Naive thymus-derived CD4-positive, alpha-beta T cell (primary cell): ENCODE measurements at regions not wholly inside any gene's neighbourhood (a gene's known extent, or its start where the extent isn't known, plus 50 kb on each side); places are given as distances from the start of the nearest gene placed in this dataset.
"Not testable (repeated sequence)": the region's sequence is repeated elsewhere in the genome, so short reads cannot be mapped to it uniquely, and the experiment has no call there.

Experiments
- ATAC-seq: fragments of 150-1000 bp; cut with Tn5 transposase; 2 replicates; pipeline ENCODE4 v1.10.0; 2021; ENCODE audit warnings: mild to moderate bottlenecking, moderate library complexity
- CTCF ChIA-PET: fragments of 350-600 bp; sonication (Branson Sonifier 250); formaldehyde crosslinking; loops from one replicate; lab custom pipeline; 2021; ENCODE audit warnings: antibody characterized with exemption; lab: Charles Lee
- POLR2A ChIA-PET: fragments of 350-600 bp; sonication (Branson Sonifier 250); formaldehyde crosslinking; loops from one replicate; lab custom pipeline; 2021; ENCODE audit warnings: antibody characterized with exemption, inconsistent platforms; lab: Charles Lee
- DNase-seq, 9 donors: peaks; one replicate each; pipeline versions ENCODE4 v3.0.0 to v3.0.0-alpha.2; 2020 to 2022; ENCODE audit warnings: mixed read lengths in 1 of 9
- H3K27ac ChIP-seq: one replicate; pipeline ENCODE4 v1.7.0; 2013; ENCODE audit warnings: mild to moderate bottlenecking, low read depth, low read length, moderate library complexity
- H3K27me3 ChIP-seq, 2 donors: one replicate each; pipeline ENCODE4 v1.7.0; 2013; ENCODE audit warnings: low read length in 2 of 2, mild to moderate bottlenecking in 2 of 2, moderate library complexity in 2 of 2; ENCODE audit not compliant: control insufficient read depth in 2 of 2, insufficient read depth in 2 of 2
- H3K36me3 ChIP-seq, 3 experiments: 1 replicate in 2 of 3; 2 replicates in 1 of 3; pipeline ENCODE4 v1.7.0; 2013; ENCODE audit warnings: low read length in 3 of 3, mild to moderate bottlenecking in 3 of 3, moderate library complexity in 1 of 3; ENCODE audit not compliant: insufficient read depth in 3 of 3, control insufficient read depth in 2 of 3
- H3K4me1 ChIP-seq, 2 donors: one replicate each; pipeline ENCODE4 v1.7.0; 2013; ENCODE audit warnings: low read length in 2 of 2, mild to moderate bottlenecking in 2 of 2, moderate library complexity in 1 of 2; ENCODE audit not compliant: control insufficient read depth in 2 of 2, insufficient read depth in 2 of 2
- H3K4me3 ChIP-seq: 2 replicates; pipeline ENCODE4 v1.7.0; 2013; ENCODE audit warnings: mild to moderate bottlenecking, low read length
- H3K9me3 ChIP-seq, 3 experiments: 1 replicate in 2 of 3; 2 replicates in 1 of 3; pipeline ENCODE4 v1.7.0; 2013; ENCODE audit warnings: low read length in 3 of 3; ENCODE audit not compliant: control insufficient read depth in 2 of 3
- H3K27ac Mint-ChIP-seq, 9 donors: one replicate each; pipeline ENCODE4 v1.8.0; 2020 to 2022; ENCODE audit warnings: mixed read lengths in 9 of 9, mild to moderate bottlenecking in 8 of 9, moderate library complexity in 5 of 9, inconsistent platforms in 2 of 9
- H3K27me3 Mint-ChIP-seq, 5 donors: one replicate each; pipeline ENCODE4 v1.8.0; 2021 to 2022; ENCODE audit warnings: mixed read lengths in 5 of 5, mild to moderate bottlenecking in 1 of 5
- H3K36me3 Mint-ChIP-seq, 5 donors: one replicate each; pipeline ENCODE4 v1.8.0; 2020 to 2022; ENCODE audit warnings: mixed read lengths in 5 of 5, mild to moderate bottlenecking in 3 of 5, inconsistent platforms in 1 of 5
- H3K4me1 Mint-ChIP-seq, 7 donors: one replicate each; pipeline ENCODE4 v1.8.0; 2020 to 2022; ENCODE audit warnings: mixed read lengths in 7 of 7, mild to moderate bottlenecking in 3 of 7, inconsistent platforms in 1 of 7
- H3K4me3 Mint-ChIP-seq, 10 donors: one replicate each; pipeline ENCODE4 v1.8.0; 2020 to 2022; ENCODE audit warnings: mild to moderate bottlenecking in 10 of 10, mixed read lengths in 10 of 10, moderate library complexity in 6 of 10, inconsistent platforms in 2 of 10
- H3K9me3 Mint-ChIP-seq, 11 donors: one replicate each; pipeline ENCODE4 v1.8.0; 2020 to 2022; ENCODE audit warnings: mixed read lengths in 11 of 11, mild to moderate bottlenecking in 4 of 11, inconsistent platforms in 1 of 11, moderate library complexity in 1 of 11
- intact Hi-C, 2 donors: fragments of 100-400 bp; cut with micrococcal nuclease; formaldehyde crosslinking; loops; one replicate each; pipeline ENCODE4 v1.15.1; 2023

DNA sequence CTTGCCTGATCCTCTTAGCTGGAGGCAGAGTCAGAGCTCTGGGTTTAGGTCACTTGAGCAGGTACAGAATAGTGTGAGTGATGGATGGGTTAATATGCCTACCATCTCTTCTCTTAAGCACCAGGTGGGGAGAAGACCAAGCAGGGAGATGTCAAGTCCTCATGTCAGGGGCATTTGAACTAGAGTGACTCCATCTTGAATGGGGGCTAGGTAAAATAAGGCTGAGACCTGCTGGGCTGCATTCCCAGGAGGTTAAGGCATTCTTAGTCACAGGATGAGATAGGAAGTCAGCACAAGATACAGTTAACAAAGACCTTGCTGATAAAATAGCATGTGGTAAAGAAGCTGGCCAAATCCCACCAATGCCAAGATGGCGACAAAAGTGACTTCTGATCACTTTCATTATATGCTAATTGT is 77.4 kb upstream of the BTG3 start:
- H3K4me1 Mint-ChIP-seq, result peaks cover 14 to 45% (median 36%) of the 10 kb centered on the region in 7 donors
- Histone ChIP-seq H3K36me3 (no peaks in the 10 kb centered on the region), H3K9me3 (no peaks in the 10 kb centered on the region), H3K27ac (no peak overlapping the region), H3K4me1 (peaks cover 0 to 6% of the 10 kb centered on the region in 2 donors), H3K4me3 (no peak overlapping the region), H3K27me3 (no peaks in the 10 kb centered on the region)
- H3K27ac Mint-ChIP-seq, result peak overlapping the region in 2 of 9 donors; percentile 12 to 40
- no peak for DNase-seq
- peaks cover 0 to 10% (median 0%) of the 10 kb centered on the region in 5 donors for H3K36me3 Mint-ChIP-seq
- intact Hi-C loops, result no loop called here
- H3K4me3 Mint-ChIP-seq, result no peak overlapping the region
- POLR2A ChIA-PET, result no interaction called here
- H3K27me3 Mint-ChIP-seq, result peaks cover 0 to 2% (median 0%) of the 10 kb centered on the region in 5 donors
- H3K9me3 Mint-ChIP-seq, result peaks cover 0 to 11% (median 0%) of the 10 kb centered on the region in 11 donors
- CTCF ChIA-PET, result interaction anchor here (0.6 to 1.8 kb wide), 6 partner anchors 11 to 235 kb away, joined by 3 to 7 read pairs (median 3); no protein-coding TSS in a partner anchor
- ATAC-seq, result no peak

DNA sequence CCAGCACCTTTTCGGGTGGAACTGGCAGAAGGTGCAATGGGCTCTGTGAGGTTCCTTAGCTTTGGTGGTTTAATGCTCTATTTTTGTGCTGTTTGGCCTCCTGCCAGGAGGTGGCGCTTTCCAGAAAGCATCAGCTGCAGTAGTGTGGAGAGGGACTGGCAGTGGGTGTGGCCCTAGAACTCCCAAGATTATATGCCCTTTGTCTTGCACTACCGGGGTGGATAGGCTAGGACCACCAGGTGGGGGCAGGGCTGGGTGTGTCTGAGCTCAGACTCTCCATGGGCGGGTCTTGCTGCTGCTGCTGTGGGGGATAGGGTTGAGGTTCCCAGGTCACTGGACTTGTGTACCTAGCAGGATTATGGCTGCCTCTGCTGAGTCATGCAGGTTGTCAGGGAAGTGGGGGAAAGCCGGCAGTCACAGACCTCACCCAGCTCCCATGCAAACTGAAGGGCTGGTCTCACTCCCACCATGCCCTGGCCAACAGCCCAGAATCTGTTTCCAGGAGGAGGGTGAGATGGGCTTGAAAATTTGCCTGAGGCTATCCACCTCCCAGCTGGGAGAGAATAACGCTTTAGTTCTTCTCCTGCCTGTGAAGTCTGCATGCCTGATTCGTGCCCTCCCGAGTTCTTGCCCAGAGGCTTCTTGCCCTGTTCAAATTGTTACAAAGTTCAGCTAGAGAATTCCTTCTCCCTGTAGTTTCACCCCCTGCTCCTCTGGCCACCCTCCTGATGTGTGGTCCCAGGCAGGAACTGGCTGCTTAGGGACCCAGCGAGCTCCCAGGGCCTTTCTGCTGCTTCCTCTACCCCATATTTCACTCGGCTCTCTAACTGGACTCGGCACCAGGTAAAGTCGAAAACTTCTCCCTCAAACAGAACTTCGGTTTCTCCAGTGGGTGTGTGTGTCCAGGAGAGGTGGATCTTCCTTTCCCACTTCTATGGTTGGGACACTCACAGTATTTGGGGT is 76.5 kb upstream of the BTG3 start:
- Histone ChIP-seq H3K36me3 (no peaks in the 10 kb centered on the region), H3K27me3 (no peaks in the 10 kb centered on the region), H3K4me3 (no peak overlapping the region), H3K27ac (no peak overlapping the region), H3K9me3 (no peaks in the 10 kb centered on the region), H3K4me1 (peaks cover 0 to 6% of the 10 kb centered on the region in 2 donors)
- peaks cover 14 to 42% (median 36%) of the 10 kb centered on the region in 7 donors for H3K4me1 Mint-ChIP-seq
- DNase-seq (peak; percentile 11 to 47 (median 37)), ATAC-seq (no peak)
- peak overlapping the region in 2 of 9 donors; percentile 38 to 40 for H3K27ac Mint-ChIP-seq
- POLR2A ChIA-PET, result no interaction called here
- intact Hi-C loops, result loop anchor here (2.0 to 5.0 kb wide), 4 partner anchors 38 to 214 kb away; partner anchors contain the start of gene C21orf91 (in 2 of the 2)
- peaks cover 0 to 10% (median 0%) of the 10 kb centered on the region in 5 donors for H3K36me3 Mint-ChIP-seq
- H3K9me3 Mint-ChIP-seq, result peaks cover 0 to 13% (median 0%) of the 10 kb centered on the region in 11 donors
- CTCF ChIA-PET, result interaction anchor here (0.6 to 1.8 kb wide), 12 partner anchors 8 to 236 kb away, joined by 3 to 7 read pairs (median 3); no protein-coding TSS in a partner anchor
- peaks cover 0 to 2% (median 0%) of the 10 kb centered on the region in 5 donors for H3K27me3 Mint-ChIP-seq
- peak overlapping the region in 2 of 10 donors; percentile 10 to 33 for H3K4me3 Mint-ChIP-seq

DNA sequence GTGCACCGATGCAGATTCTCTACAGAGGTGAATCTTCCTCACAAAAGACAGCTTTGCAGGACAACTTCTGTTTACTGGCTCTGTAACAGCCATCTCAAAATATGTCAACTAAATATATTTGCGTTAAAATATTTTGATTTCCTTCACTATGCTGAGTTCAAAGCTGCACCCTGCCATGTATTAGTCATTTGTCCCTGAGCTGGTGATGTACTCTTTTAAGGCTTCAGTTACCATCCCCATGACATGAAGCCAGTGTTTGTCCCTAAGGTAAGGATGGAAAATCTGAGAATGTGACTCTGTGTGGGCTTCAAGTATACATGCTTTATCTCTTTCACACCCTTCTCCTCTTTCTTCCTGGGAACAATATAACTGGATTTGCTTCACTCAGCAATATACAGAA is 70.2 kb upstream of the BTG3 start:
- Histone ChIP-seq H3K36me3 (no peaks in the 10 kb centered on the region), H3K27me3 (no peaks in the 10 kb centered on the region), H3K9me3 (no peaks in the 10 kb centered on the region), H3K27ac (no peak overlapping the region), H3K4me3 (no peak overlapping the region), H3K4me1 (no peaks in the 10 kb centered on the region)
- peaks cover 7 to 22% (median 17%) of the 10 kb centered on the region in 7 donors for H3K4me1 Mint-ChIP-seq
- CTCF ChIA-PET, result interaction anchor here (0.7 to 3.4 kb wide), 3 partner anchors 56 to 241 kb away, joined by 3 to 14 read pairs (median 3); no protein-coding TSS in a partner anchor
- POLR2A ChIA-PET, result no interaction called here
- no peak overlapping the region for H3K27ac Mint-ChIP-seq
- H3K9me3 Mint-ChIP-seq, result peaks cover 0 to 14% (median 0%) of the 10 kb centered on the region in 11 donors
- peaks cover 0 to 9% (median 0%) of the 10 kb centered on the region in 5 donors for H3K36me3 Mint-ChIP-seq
- H3K27me3 Mint-ChIP-seq, result peaks cover 0 to 2% (median 0%) of the 10 kb centered on the region in 5 donors
- no peak for ATAC-seq
- DNase-seq, result no peak
- H3K4me3 Mint-ChIP-seq, result no peak overlapping the region
- intact Hi-C loops, result no loop called here

DNA sequence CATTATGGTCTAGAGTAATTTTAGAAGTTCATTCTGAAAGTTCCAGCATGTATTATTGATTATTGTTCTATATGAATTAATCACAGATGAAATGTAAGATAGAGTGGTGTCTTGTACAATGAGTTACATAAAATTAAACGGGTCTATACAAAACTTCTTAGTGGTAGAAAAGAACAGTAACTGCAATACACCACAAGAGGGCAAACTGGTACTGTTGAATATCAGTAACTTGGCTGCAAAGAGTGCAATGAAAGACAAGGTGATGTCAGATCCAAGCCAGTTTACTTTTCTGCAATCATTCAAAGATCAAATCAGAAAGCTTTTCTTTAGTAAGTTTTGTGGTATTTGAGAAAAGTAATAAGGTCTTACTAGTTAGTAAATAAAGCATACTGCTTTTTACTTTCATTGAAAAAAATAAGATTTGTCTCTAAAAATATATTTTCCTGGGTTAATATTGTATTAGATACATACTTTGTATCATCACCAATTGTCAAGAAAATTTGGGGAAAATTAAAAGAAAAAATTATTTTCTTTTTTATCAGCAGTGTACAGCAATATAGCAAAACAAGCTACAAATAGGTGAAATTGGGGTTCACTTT is 66.4 kb upstream of the BTG3 start:
- POLR2A ChIA-PET, result interaction anchor here (1.0 kb wide), 1 partner anchor 140 kb away, joined by 3 read pairs; the partner anchor contains the start of gene C21orf91
- DNase-seq, result peak in 7 of 9 donors; percentile 50 to 76 (median 60)

DNA sequence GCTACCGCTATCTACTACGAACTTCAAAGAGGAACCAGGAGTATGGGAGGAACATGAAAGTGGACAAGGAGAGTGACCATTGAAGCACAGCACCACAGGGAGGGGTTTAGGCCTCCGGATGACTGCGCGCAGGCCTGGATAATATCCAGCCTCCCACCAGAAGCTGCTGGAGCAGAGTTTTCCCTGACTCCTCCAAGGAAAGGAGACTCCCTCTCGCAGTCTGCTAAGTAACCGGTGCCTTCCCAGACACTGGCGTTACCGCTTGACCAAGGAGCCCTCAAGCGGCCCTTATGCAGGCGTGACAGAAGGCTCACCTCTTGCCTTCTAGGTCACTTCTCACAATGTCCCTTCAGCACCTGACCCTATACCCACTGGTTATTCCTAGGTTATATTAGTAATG is 64.2 kb upstream of the BTG3 start:
- H3K9me3 Mint-ChIP-seq, H3K4me3 Mint-ChIP-seq, H3K36me3 Mint-ChIP-seq, H3K27me3 ChIP-seq, H3K4me1 ChIP-seq, H3K36me3 ChIP-seq, H3K4me3 ChIP-seq, POLR2A ChIA-PET, DNase-seq, ATAC-seq, H3K9me3 ChIP-seq, H3K27ac ChIP-seq, H3K4me1 Mint-ChIP-seq: not testable (repeated sequence)
- CTCF ChIA-PET, result interaction anchor here (5.2 kb wide), 1 partner anchor 228 kb away, joined by 39 read pairs; no protein-coding TSS in a partner anchor
- intact Hi-C loops, result loop anchor here in 1 of 2 donors (5.0 kb wide), 1 partner anchor 690 kb away; no protein-coding TSS in a partner anchor
- peaks cover 0 to 18% (median 6%) of the 10 kb centered on the region in 5 donors for H3K27me3 Mint-ChIP-seq
- peak overlapping the region in 1 of 9 donors; percentile 41 for H3K27ac Mint-ChIP-seq

More for the DNA sequence above, 66.4 kb upstream of the BTG3 start:
- intact Hi-C loops, result loop anchor here (1.0 to 5.0 kb wide), 8 partner anchors 68 to 688 kb away; partner anchors contain the start of gene C21orf91 (in 2 of the 2)
- Mint-ChIP-seq H3K9me3 (peaks cover 0 to under 1% (median 0%) of the 10 kb centered on the region in 11 donors), H3K27ac (no peak overlapping the region), H3K4me3 (no peak overlapping the region), H3K36me3 (no peaks in the 10 kb centered on the region), H3K4me1 (no peaks in the 10 kb centered on the region), H3K27me3 (peaks cover 0 to 4% (median 0%) of the 10 kb centered on the region in 5 donors)
- no peaks in the 10 kb centered on the region for H3K27me3 ChIP-seq
- H3K27ac ChIP-seq, result no peak overlapping the region
- no peaks in the 10 kb centered on the region for H3K4me1 ChIP-seq
- no peaks in the 10 kb centered on the region for H3K9me3 ChIP-seq
- ATAC-seq, result peak; percentile 96
- H3K4me3 ChIP-seq, result no peak overlapping the region
- H3K36me3 ChIP-seq, result no peaks in the 10 kb centered on the region
- CTCF ChIA-PET, result interaction anchor here (0.6 to 5.2 kb wide), 15 partner anchors 10 to 249 kb away, joined by 3 to 39 read pairs (median 3); no protein-coding TSS in a partner anchor

DNA sequence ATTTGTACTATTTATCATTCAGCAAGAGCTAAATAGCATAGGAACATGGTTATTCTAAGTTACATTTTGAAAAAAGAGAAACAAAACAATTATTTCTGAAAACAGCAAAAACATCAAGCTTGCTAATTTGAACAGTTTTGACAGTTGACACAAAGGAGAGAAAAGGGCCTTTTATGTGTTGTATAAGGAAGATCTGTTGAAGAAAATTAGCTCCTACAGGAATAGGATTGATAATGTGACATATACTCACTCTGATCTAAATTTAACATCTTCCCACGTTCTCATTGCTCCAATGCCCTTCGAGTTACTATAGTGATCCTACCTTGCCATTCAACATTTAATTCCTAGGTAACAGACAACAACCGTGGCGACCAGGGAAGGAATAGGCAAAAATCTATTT is 61.4 kb upstream of the BTG3 start:
- Mint-ChIP-seq H3K4me3 (no peak overlapping the region), H3K27me3 (peaks cover 0 to 19% (median 10%) of the 10 kb centered on the region in 5 donors), H3K36me3 (no peaks in the 10 kb centered on the region), H3K9me3 (no peaks in the 10 kb centered on the region), H3K27ac (no peak overlapping the region), H3K4me1 (no peaks in the 10 kb centered on the region)
- intact Hi-C loops, result no loop called here
- Histone ChIP-seq H3K27ac (no peak overlapping the region), H3K36me3 (no peaks in the 10 kb centered on the region), H3K9me3 (no peaks in the 10 kb centered on the region), H3K4me1 (no peaks in the 10 kb centered on the region), H3K27me3 (no peaks in the 10 kb centered on the region), H3K4me3 (no peak overlapping the region)
- DNase-seq (no peak), ATAC-seq (no peak)
- ChIA-PET POLR2A (no interaction called here), CTCF (no interaction called here)
